ENCODE measurements at regions not wholly inside any gene's neighbourhood (a gene's known extent, or its start where the extent isn't known, plus 50 kb on each side); places are given as distances from the start of the nearest gene placed in this dataset.

GRCh38 chr3:68004091-68004490 is 349.7 kb upstream of the SUCLG2 start:
- no peak for ATAC-seq
- TF ChIP-seq RARB (CRISPR knock-in tag; IDR thresholded peaks at IDR 0.05) (no peak), ZNF8 (CRISPR knock-in tag; IDR thresholded peaks at IDR 0.05) (no peak), TOX (CRISPR knock-in tag; IDR thresholded peaks at IDR 0.05; ENCODE audit: borderline replicate concordance) (no peak), ZFP30 (CRISPR knock-in tag; IDR thresholded peaks at IDR 0.05) (no peak)

- TF ChIP-seq CSRNP3 (CRISPR knock-in tag; IDR thresholded peaks at IDR 0.05) (no peak), TOX (CRISPR knock-in tag; IDR thresholded peaks at IDR 0.05; ENCODE audit: borderline replicate concordance) (no peak), ISL1 (CRISPR knock-in tag; IDR thresholded peaks at IDR 0.05) (no peak), GLIS3 (CRISPR knock-in tag; IDR thresholded peaks at IDR 0.05) (no peak)
- ATAC-seq, result no peak
Measured at GRCh38 chr3:67998281-67998680, 343.9 kb upstream of the SUCLG2 start.

- TF ChIP-seq TCF4 (CRISPR knock-in tag; IDR thresholded peaks at IDR 0.05; ENCODE audit: borderline replicate concordance), result no peak
Measured at GRCh38 chr3:67995206-67995605, 340.8 kb upstream of the SUCLG2 start.

GRCh38 chr3:67986706-67987105 is 332.3 kb upstream of the SUCLG2 start:
- TF ChIP-seq CREB5 (CRISPR knock-in tag; IDR thresholded peaks at IDR 0.05; ENCODE audit: low read depth), result no peak
- no peak for TF ChIP-seq PATZ1 (CRISPR knock-in tag; IDR thresholded peaks at IDR 0.05; ENCODE audit: borderline replicate concordance)
- no peak for TF ChIP-seq TSHZ2 (CRISPR knock-in tag; IDR thresholded peaks at IDR 0.05)
- TF ChIP-seq BACH2 (CRISPR knock-in tag; IDR thresholded peaks at IDR 0.05; ENCODE audit: borderline replicate concordance), result no peak
- TF ChIP-seq ARNTL (CRISPR knock-in tag; IDR thresholded peaks at IDR 0.05; ENCODE audit: borderline replicate concordance, low read depth), result no peak
- no peak for TF ChIP-seq SNAI2 (CRISPR knock-in tag; IDR thresholded peaks at IDR 0.05)
- no peak for TF ChIP-seq OSR1 (CRISPR knock-in tag; IDR thresholded peaks at IDR 0.05)
- TF ChIP-seq ZFP3 (CRISPR knock-in tag; IDR thresholded peaks at IDR 0.05), result no peak
- no peak for TF ChIP-seq CSRNP3 (CRISPR knock-in tag; IDR thresholded peaks at IDR 0.05)
- TF ChIP-seq GLIS3 (CRISPR knock-in tag; IDR thresholded peaks at IDR 0.05), result no peak
- ATAC-seq, result no peak

More at GRCh38 chr3:67995206-67995605, 340.8 kb upstream of the SUCLG2 start:
- ATAC-seq, result no peak

GRCh38 chr3:67983166-67983565 is 328.8 kb upstream of the SUCLG2 start:
- ATAC-seq, result no peak
- TF ChIP-seq GLIS3 (CRISPR knock-in tag; IDR thresholded peaks at IDR 0.05), result no peak
- no peak for TF ChIP-seq PATZ1 (CRISPR knock-in tag; IDR thresholded peaks at IDR 0.05; ENCODE audit: borderline replicate concordance)
- TF ChIP-seq ISL1 (CRISPR knock-in tag; IDR thresholded peaks at IDR 0.05), result no peak
- TF ChIP-seq CREB5 (CRISPR knock-in tag; IDR thresholded peaks at IDR 0.05; ENCODE audit: low read depth), result no peak
- TF ChIP-seq PPARA (CRISPR knock-in tag; IDR thresholded peaks at IDR 0.05; ENCODE audit: borderline replicate concordance), result no peak
- no peak for TF ChIP-seq TOX (CRISPR knock-in tag; IDR thresholded peaks at IDR 0.05; ENCODE audit: borderline replicate concordance)
- no peak for TF ChIP-seq TSHZ2 (CRISPR knock-in tag; IDR thresholded peaks at IDR 0.05)
- no peak for TF ChIP-seq ARNTL (CRISPR knock-in tag; IDR thresholded peaks at IDR 0.05; ENCODE audit: borderline replicate concordance, low read depth)
- no peak for TF ChIP-seq ZFP3 (CRISPR knock-in tag; IDR thresholded peaks at IDR 0.05)

All from SK-N-SH treated with all-trans-retinoic acid at 6 μM for 48 hours (cell line).